Endodermal cell (in vitro differentiated cells): ENCODE measurements at regions not wholly inside any gene's neighbourhood (a gene's known extent, or its start where the extent isn't known, plus 50 kb on each side); places are given as distances from the start of the nearest gene placed in this dataset.

ENCODE experiments used
- DNase-seq: peaks from one replicate; pipeline ENCODE4 v3.0.0-alpha.2; 2017
- H3K27ac ChIP-seq: 2 replicates; pipeline ENCODE4 v1.5.1; 2013; ENCODE audit warnings: mild to moderate bottlenecking, low read depth, low read length, moderate library complexity
- H3K27me3 ChIP-seq: 2 replicates; pipeline ENCODE4 v1.6.1; 2013; ENCODE audit warnings: mild to moderate bottlenecking, low read length, moderate library complexity; ENCODE audit not compliant: insufficient read depth, control insufficient read depth, poor library complexity, severe bottlenecking
- H3K36me3 ChIP-seq: 2 replicates; pipeline ENCODE4 v1.7.0; 2013; ENCODE audit warnings: mild to moderate bottlenecking, low read length, moderate library complexity; ENCODE audit not compliant: control insufficient read depth, insufficient read depth
- H3K4me1 ChIP-seq: one replicate; pipeline ENCODE4 v1.7.0; 2013; ENCODE audit warnings: low read length; ENCODE audit not compliant: control insufficient read depth, insufficient read depth
- H3K4me3 ChIP-seq: 2 replicates; pipeline ENCODE4 v1.5.1; 2013; ENCODE audit warnings: mild to moderate bottlenecking, low read length, moderate library complexity
- H3K9ac ChIP-seq: 2 replicates; pipeline ENCODE4 v1.6.1; 2013; ENCODE audit warnings: mild to moderate bottlenecking, low read length, moderate library complexity; ENCODE audit not compliant: poor library complexity, severe bottlenecking; ENCODE audit errors: extremely low read depth
- H3K9me3 ChIP-seq: 2 replicates; pipeline ENCODE4 v1.6.1; 2013; ENCODE audit warnings: mild to moderate bottlenecking, low read length, moderate library complexity; ENCODE audit not compliant: control insufficient read depth
- H3K27ac Mint-ChIP-seq: 2 replicates; pipeline ENCODE4 v1.8.0; 2020; ENCODE audit warnings: mixed read lengths
- H3K27me3 Mint-ChIP-seq: 2 replicates; pipeline ENCODE4 v1.8.0; 2021; ENCODE audit warnings: mild to moderate bottlenecking, mixed read lengths; ENCODE audit not compliant: insufficient read depth
- H3K36me3 Mint-ChIP-seq: 2 replicates; pipeline ENCODE4 v1.8.0; 2020; ENCODE audit warnings: low read depth, mixed read lengths
- H3K4me1 Mint-ChIP-seq: 2 replicates; pipeline ENCODE4 v1.8.0; 2020; ENCODE audit warnings: mixed read lengths
- H3K4me3 Mint-ChIP-seq: 2 replicates; pipeline ENCODE4 v1.8.0; 2020; ENCODE audit warnings: mild to moderate bottlenecking, moderate library complexity, mixed read lengths
- H3K9me3 Mint-ChIP-seq: 2 replicates; pipeline ENCODE4 v1.8.0; 2020; ENCODE audit warnings: mild to moderate bottlenecking, mixed read lengths
- WGBS, 2 experiments: methylation state at CpG; one replicate each; pipeline versions ENCODE4 v1.1.5 to v1.1.7; 2013; ENCODE audit warnings: missing lambda C conversion rate in 2 of 2, mixed read lengths in 1 of 2; ENCODE audit not compliant: insufficient coverage in 1 of 2, insufficient read length in 1 of 2; 5-methylcytosine and 5-hydroxymethylcytosine counted together
- TF ChIP-seq, protein P1 (sequence below): fragments of 200-600 bp; sonication (generic); conservative IDR thresholded peaks from 2 replicates; pipeline ENCODE4 v1.5.0; 2021; ENCODE audit warnings: antibody characterized with exemption, mild to moderate bottlenecking

GRCh38 chr2:166661824-166662223 lies 167.8 kb upstream of the SCN7A start:
- H3K4me1 Mint-ChIP-seq: no peaks in the 10 kb centered on the region
- Histone ChIP-seq H3K9me3 (peaks cover 4% of the 10 kb centered on the region), H3K36me3 (no peaks in the 10 kb centered on the region), H3K27me3 (no peaks in the 10 kb centered on the region), H3K4me1 (no peaks in the 10 kb centered on the region), H3K27ac (no peak overlapping the region), H3K9ac (no peak overlapping the region), H3K4me3 (no peak overlapping the region)
- TF ChIP-seq, protein P1, sequence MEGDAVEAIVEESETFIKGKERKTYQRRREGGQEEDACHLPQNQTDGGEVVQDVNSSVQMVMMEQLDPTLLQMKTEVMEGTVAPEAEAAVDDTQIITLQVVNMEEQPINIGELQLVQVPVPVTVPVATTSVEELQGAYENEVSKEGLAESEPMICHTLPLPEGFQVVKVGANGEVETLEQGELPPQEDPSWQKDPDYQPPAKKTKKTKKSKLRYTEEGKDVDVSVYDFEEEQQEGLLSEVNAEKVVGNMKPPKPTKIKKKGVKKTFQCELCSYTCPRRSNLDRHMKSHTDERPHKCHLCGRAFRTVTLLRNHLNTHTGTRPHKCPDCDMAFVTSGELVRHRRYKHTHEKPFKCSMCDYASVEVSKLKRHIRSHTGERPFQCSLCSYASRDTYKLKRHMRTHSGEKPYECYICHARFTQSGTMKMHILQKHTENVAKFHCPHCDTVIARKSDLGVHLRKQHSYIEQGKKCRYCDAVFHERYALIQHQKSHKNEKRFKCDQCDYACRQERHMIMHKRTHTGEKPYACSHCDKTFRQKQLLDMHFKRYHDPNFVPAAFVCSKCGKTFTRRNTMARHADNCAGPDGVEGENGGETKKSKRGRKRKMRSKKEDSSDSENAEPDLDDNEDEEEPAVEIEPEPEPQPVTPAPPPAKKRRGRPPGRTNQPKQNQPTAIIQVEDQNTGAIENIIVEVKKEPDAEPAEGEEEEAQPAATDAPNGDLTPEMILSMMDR: no peak
- H3K4me3 Mint-ChIP-seq: no peak overlapping the region
- no peaks in the 10 kb centered on the region for H3K36me3 Mint-ChIP-seq
- H3K9me3 Mint-ChIP-seq: no peaks in the 10 kb centered on the region
- 83 to 94% methylated on average over 1 to 3 of the region's 3 CpGs for WGBS, 2 experiments
- H3K27ac Mint-ChIP-seq: no peak overlapping the region
- no peaks in the 10 kb centered on the region for H3K27me3 Mint-ChIP-seq
- no peak for DNase-seq

- Mint-ChIP-seq H3K4me3 (no peak overlapping the region), H3K4me1 (no peaks in the 10 kb centered on the region), H3K27ac (no peak overlapping the region), H3K36me3 (no peaks in the 10 kb centered on the region), H3K9me3 (no peaks in the 10 kb centered on the region), H3K27me3 (no peaks in the 10 kb centered on the region)
- H3K9me3 ChIP-seq: peaks cover 7% of the 10 kb centered on the region
- H3K36me3 ChIP-seq: no peaks in the 10 kb centered on the region
- no peak overlapping the region for H3K4me3 ChIP-seq
- H3K9ac ChIP-seq: no peak overlapping the region
- TF ChIP-seq, protein P1: no peak
- no peak overlapping the region for H3K27ac ChIP-seq
- no peaks in the 10 kb centered on the region for H3K27me3 ChIP-seq
- 100% methylated on average over 2 of the region's 2 CpGs; no CpG with 5 or more reads in 1 of the 2 experiments for WGBS, 2 experiments
- DNase-seq: no peak
- no peaks in the 10 kb centered on the region for H3K4me1 ChIP-seq
These were observed 167.3 kb upstream of the SCN7A start for GRCh38 chr2:166661391-166661790.

- H3K9me3 ChIP-seq: peaks cover 15% of the 10 kb centered on the region
- TF ChIP-seq, protein P1: no peak
- no peaks in the 10 kb centered on the region for H3K4me1 ChIP-seq
- H3K36me3 Mint-ChIP-seq: peaks cover 2% of the 10 kb centered on the region
- WGBS, 2 experiments: 100% methylated on average over 1 of the region's 1 CpG; no CpG with 5 or more reads in 1 of the 2 experiments
- H3K36me3 ChIP-seq: no peaks in the 10 kb centered on the region
- no peak for DNase-seq
- no peak overlapping the region for H3K27ac Mint-ChIP-seq
- no peak overlapping the region for H3K4me3 Mint-ChIP-seq
- no peak overlapping the region for H3K4me3 ChIP-seq
- H3K4me1 Mint-ChIP-seq: peaks cover 8% of the 10 kb centered on the region
- peaks cover 7% of the 10 kb centered on the region for H3K9me3 Mint-ChIP-seq
- H3K9ac ChIP-seq: no peak overlapping the region
- no peaks in the 10 kb centered on the region for H3K27me3 ChIP-seq
- no peak overlapping the region for H3K27ac ChIP-seq
- H3K27me3 Mint-ChIP-seq: no peaks in the 10 kb centered on the region
These were observed 164.9 kb upstream of the SCN7A start for GRCh38 chr2:166658901-166659300.
